ENCODE measurements at regions not wholly inside any gene's neighbourhood (a gene's known extent, or its start where the extent isn't known, plus 50 kb on each side); places are given as distances from the start of the nearest gene placed in this dataset.

- no peak for TF ChIP-seq CTCF (IDR thresholded peaks at IDR 0.05; ENCODE audit: insufficient read depth, low read length, missing control alignments)
- DNase-seq (ENCODE audit: low read depth, low spot score), result no peak
- POLR2A ChIA-PET, result no interaction called here
- H3K4me3 ChIP-seq (ENCODE audit: low read depth, low read length), result no peak overlapping the region
- CTCF ChIA-PET, result interaction anchor here (0.7 to 2.0 kb wide), 7 partner anchors 17 to 85 kb away, joined by 3 to 7 read pairs (median 4); no protein-coding TSS in a partner anchor
Measured at GRCh38 chr18:27666016-27666415, 480.9 kb upstream of the CHST9 start.

- no peak overlapping the region for H3K4me3 ChIP-seq (ENCODE audit: low read depth, low read length)
- ChIA-PET CTCF (interaction anchor here (0.7 to 2.0 kb wide), 8 partner anchors 17 to 86 kb away, joined by 3 to 7 read pairs (median 4); no protein-coding TSS in a partner anchor), POLR2A (no interaction called here)
- no peak for TF ChIP-seq CTCF (IDR thresholded peaks at IDR 0.05; ENCODE audit: insufficient read depth, low read length, missing control alignments)
- DNase-seq (ENCODE audit: low read depth, low spot score), result no peak
Measured at GRCh38 chr18:27665264-27665799, 480.2 kb upstream of the CHST9 start.

- TF ChIP-seq CTCF (IDR thresholded peaks at IDR 0.05; ENCODE audit: insufficient read depth, low read length, missing control alignments), result no peak
- H3K4me3 ChIP-seq (ENCODE audit: low read depth, low read length), result no peak overlapping the region
Measured at GRCh38 chr18:27662949-27663348, 477.8 kb upstream of the CHST9 start.

GRCh38 chr18:27662537-27662936 is 477.4 kb upstream of the CHST9 start:
- no peak overlapping the region for H3K4me3 ChIP-seq (ENCODE audit: low read depth, low read length)
- POLR2A ChIA-PET, result no interaction called here
- no peak for DNase-seq (ENCODE audit: low read depth, low spot score)
- CTCF ChIA-PET, result interaction anchor here (0.9 to 1.5 kb wide), 3 partner anchors 22 to 57 kb away, joined by 3 to 5 read pairs (median 3); no protein-coding TSS in a partner anchor
- no peak for TF ChIP-seq CTCF (IDR thresholded peaks at IDR 0.05; ENCODE audit: insufficient read depth, low read length, missing control alignments)

More at GRCh38 chr18:27662949-27663348, 477.8 kb upstream of the CHST9 start:
- no peak for DNase-seq (ENCODE audit: low read depth, low spot score)
- ChIA-PET POLR2A (no interaction called here), CTCF (interaction anchor here (1.3 to 1.5 kb wide), 2 partner anchors 22 to 58 kb away, joined by 3 to 5 read pairs; no protein-coding TSS in a partner anchor)

- ChIA-PET CTCF (interaction anchor here (0.9 to 1.5 kb wide), 3 partner anchors 24 to 56 kb away, joined by 3 to 5 read pairs (median 3); no protein-coding TSS in a partner anchor), POLR2A (no interaction called here)
- no peak overlapping the region for H3K4me3 ChIP-seq (ENCODE audit: low read depth, low read length)
- no peak for DNase-seq (ENCODE audit: low read depth, low spot score)
- no peak for TF ChIP-seq CTCF (IDR thresholded peaks at IDR 0.05; ENCODE audit: insufficient read depth, low read length, missing control alignments)
Measured at GRCh38 chr18:27661320-27662018, 476.4 kb upstream of the CHST9 start.

GRCh38 chr18:27656905-27657304 is 471.8 kb upstream of the CHST9 start:
- DNase-seq (ENCODE audit: low read depth, low spot score), result no peak
- ChIA-PET POLR2A (no interaction called here), CTCF (interaction anchor here (3.1 kb wide), 1 partner anchor 93 kb away, joined by 9 read pairs; no protein-coding TSS in a partner anchor)
- no peak overlapping the region for H3K4me3 ChIP-seq (ENCODE audit: low read depth, low read length)
- no peak for TF ChIP-seq CTCF (IDR thresholded peaks at IDR 0.05; ENCODE audit: insufficient read depth, low read length, missing control alignments)

Measured in AG04449 (cell line).